ENCODE measurements at regions not wholly inside any gene's neighbourhood (a gene's known extent, or its start where the extent isn't known, plus 50 kb on each side); places are given as distances from the start of the nearest gene placed in this dataset.

DNA sequence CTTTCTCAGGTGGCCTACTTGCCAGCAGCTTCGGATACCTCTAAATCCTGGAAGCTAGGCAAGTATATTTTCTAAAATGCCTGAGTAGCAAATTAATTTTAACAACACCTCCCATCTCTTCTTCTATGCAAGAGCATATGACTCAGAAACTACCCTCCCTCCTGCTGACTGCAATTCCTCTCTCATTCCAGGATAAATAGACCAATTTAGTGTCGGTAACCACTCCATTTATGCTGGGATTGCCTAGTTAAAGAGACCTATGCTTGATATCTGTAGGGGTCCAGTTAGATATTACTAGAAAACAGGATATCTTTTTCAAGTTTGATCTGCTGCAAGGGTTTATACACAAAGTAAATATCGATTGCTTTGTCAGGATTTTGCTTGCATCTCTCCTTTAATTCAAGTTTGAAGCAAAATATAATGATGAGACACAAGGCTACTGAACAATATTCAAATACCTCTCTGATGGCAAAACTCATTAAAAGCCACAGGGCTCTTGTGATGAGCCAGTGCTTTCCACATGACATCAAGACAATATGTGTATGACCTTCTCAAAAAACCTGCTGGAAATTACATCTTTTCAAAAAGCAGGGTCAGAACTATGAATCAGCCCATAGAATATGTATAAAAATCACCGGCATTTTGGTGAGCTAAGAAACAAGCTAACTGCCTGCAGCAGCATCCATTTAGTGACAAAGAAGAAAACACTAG is 491.6 kb upstream of the NECTIN3 start:
- H3K36me3 Mint-ChIP-seq (ENCODE audit: insufficient read depth in 2 of 2), result peaks cover 0 to 3% of the 10 kb centered on the region in 2 donors
- H3K4me1 Mint-ChIP-seq (ENCODE audit: low read depth), result no peaks in the 10 kb centered on the region

DNA sequence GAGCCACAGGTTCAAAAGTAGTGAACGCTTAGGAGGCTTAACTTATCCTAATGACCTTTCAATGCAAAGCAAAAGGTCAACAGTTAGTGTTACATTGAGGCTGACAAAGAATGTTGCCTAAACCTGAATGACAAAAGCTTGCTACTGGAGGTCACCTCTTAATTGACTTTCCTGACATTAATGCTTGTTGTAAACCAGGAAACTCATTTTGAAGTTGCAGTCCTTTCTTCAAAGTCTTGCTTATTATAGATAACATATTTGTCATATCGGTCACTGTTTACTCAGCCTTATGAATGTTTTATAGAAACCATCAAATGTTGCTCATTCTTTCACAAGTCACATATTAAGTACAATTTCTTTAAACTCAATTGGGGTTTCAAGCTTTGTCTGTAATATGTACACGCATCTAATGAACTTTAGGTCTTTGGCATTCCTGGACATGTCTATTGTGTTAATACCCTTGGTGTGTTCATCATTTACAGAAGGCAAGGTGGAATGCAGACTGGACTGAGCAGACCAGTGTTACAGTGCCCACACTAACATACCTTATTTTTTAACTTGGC is 488.2 kb upstream of the NECTIN3 start:
- no peak for ATAC-seq (replicated peaks in 1 of 2)
- no peaks in the 10 kb centered on the region for H3K4me1 Mint-ChIP-seq (ENCODE audit: low read depth)
- no peak overlapping the region for H3K27ac Mint-ChIP-seq
- no peaks in the 10 kb centered on the region for H3K27me3 Mint-ChIP-seq (ENCODE audit: low read depth)
- no peak overlapping the region for H3K4me3 Mint-ChIP-seq
- DNase-seq, result no peak
- no peaks in the 10 kb centered on the region for H3K9me3 Mint-ChIP-seq
- peaks cover 0 to 3% of the 10 kb centered on the region in 2 donors for H3K36me3 Mint-ChIP-seq (ENCODE audit: insufficient read depth in 2 of 2)

More for the DNA sequence above, 491.6 kb upstream of the NECTIN3 start:
- no peak for ATAC-seq (replicated peaks in 1 of 2)
- H3K27me3 Mint-ChIP-seq (ENCODE audit: low read depth), result no peaks in the 10 kb centered on the region
- DNase-seq, result no peak
- H3K27ac Mint-ChIP-seq, result no peak overlapping the region
- H3K9me3 Mint-ChIP-seq, result no peaks in the 10 kb centered on the region
- no peak overlapping the region for H3K4me3 Mint-ChIP-seq

DNA sequence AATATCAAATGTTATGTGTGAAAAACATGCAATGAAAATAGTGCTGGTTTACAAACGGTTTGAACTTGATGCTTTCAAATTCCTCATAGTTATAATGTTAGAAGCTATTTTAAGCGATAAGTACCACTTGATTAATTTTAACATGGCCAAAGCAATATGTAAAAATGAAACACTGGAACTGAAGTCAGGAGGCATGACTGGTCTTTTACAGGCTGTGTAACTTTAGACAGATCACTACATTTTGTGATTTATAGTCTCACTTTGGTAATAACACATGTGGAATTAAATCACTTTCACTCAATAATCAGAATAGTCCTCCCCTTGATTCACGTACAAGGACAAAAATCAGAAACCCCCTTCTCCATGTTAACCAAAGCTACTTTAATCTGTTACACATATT is 482.7 kb upstream of the NECTIN3 start:
- ATAC-seq (replicated peaks in 1 of 2), result no peak
- no peak overlapping the region for H3K27ac Mint-ChIP-seq
- H3K27me3 Mint-ChIP-seq (ENCODE audit: low read depth), result no peaks in the 10 kb centered on the region
- DNase-seq, result no peak
- H3K36me3 Mint-ChIP-seq (ENCODE audit: insufficient read depth in 2 of 2), result no peaks in the 10 kb centered on the region
- no peak overlapping the region for H3K4me3 Mint-ChIP-seq
- peaks cover 0 to 3% of the 10 kb centered on the region in 2 donors for H3K9me3 Mint-ChIP-seq
- no peaks in the 10 kb centered on the region for H3K4me1 Mint-ChIP-seq (ENCODE audit: low read depth)

DNA sequence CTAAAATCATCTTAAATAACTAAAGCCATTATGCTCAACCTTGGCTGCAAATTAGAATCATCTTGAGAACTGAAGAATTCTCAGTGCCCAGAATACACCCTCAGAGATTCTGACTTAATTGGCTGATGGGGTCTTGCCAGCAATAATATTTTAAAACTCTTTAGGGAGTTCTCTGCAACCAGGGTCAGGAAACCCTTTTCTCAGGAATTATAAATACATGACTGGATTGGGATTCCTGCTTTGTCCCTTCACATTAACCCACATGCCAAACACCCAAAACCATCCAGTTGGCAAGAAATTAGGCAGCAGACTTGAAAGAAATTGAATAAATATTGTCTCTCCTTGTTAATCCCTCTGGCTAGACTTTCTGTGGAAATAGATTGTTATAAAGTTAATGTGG is 482.3 kb upstream of the NECTIN3 start:
- peaks cover 3% of the 10 kb centered on the region in 2 donors for H3K9me3 Mint-ChIP-seq
- DNase-seq (no peak), ATAC-seq (replicated peaks in 1 of 2) (no peak)
- no peak overlapping the region for H3K4me3 Mint-ChIP-seq
- H3K27ac Mint-ChIP-seq, result no peak overlapping the region
- H3K36me3 Mint-ChIP-seq (ENCODE audit: insufficient read depth in 2 of 2), result no peaks in the 10 kb centered on the region
- H3K4me1 Mint-ChIP-seq (ENCODE audit: low read depth), result no peaks in the 10 kb centered on the region
- no peaks in the 10 kb centered on the region for H3K27me3 Mint-ChIP-seq (ENCODE audit: low read depth)

DNA sequence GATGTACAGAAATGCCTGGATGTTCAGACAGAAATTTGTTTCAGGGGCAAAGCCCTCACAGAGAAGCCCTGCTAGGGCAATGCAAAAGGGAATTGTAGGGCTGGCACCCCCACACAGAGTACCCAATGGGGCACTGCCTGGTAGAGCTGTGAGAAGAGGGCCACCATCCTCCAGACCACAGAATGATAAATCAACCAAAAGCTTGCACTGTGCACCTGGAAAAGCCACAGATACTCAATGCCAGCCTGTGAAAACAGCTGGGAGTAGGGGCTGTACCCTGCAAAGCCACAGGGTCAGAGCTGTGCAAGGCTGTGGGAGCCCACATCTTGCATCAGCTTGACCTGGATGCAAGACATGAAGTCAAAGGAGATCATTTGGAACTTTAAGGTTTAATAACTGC is 477.9 kb upstream of the NECTIN3 start:
- DNase-seq (no peak), ATAC-seq (replicated peaks in 1 of 2) (no peak)
- peaks cover 5 to 9% of the 10 kb centered on the region in 2 donors for H3K9me3 Mint-ChIP-seq
- no peaks in the 10 kb centered on the region for H3K4me1 Mint-ChIP-seq (ENCODE audit: low read depth)
- H3K27me3 Mint-ChIP-seq (ENCODE audit: low read depth), result no peaks in the 10 kb centered on the region
- H3K4me3 Mint-ChIP-seq, result no peak overlapping the region
- no peak overlapping the region for H3K27ac Mint-ChIP-seq
- no peaks in the 10 kb centered on the region for H3K36me3 Mint-ChIP-seq (ENCODE audit: insufficient read depth in 2 of 2)

DNA sequence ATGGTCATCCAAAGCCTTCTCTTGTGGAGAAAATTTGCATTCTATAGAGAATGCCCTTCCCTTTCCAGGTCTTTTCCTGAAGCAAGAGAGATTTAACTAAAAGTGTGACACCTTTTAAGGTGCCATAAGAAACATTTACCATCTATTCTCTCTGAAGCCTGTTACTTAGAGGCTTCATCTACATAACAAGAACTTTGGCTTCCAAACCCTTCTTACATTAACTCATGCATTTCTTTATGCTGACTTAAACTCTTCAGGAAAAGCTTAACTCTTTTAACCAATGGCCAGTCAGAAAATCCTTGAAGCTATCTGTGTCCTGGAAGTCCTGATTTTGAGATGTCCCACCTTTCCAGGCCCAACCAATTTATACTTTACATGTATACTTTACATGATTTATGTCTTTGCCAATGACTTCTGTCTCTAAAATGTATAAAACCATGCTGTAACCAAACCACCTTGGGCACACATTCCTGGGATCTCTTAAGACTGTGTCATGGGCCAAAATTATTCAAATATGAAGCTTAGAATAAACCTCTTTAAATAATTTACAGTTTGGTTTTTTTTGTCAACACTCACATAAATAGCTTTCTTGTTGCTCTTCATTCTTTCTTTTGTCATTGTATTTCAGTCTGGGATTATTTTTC is 472.6 kb upstream of the NECTIN3 start:
- Mint-ChIP-seq H3K9me3 (peaks cover 5 to 6% of the 10 kb centered on the region in 2 donors), H3K4me3 (no peak overlapping the region), H3K27ac (no peak overlapping the region), H3K4me1 (ENCODE audit: low read depth) (no peaks in the 10 kb centered on the region), H3K36me3 (ENCODE audit: insufficient read depth in 2 of 2) (no peaks in the 10 kb centered on the region), H3K27me3 (ENCODE audit: low read depth) (no peaks in the 10 kb centered on the region)
- DNase-seq (no peak), ATAC-seq (replicated peaks in 1 of 2) (no peak)

DNA sequence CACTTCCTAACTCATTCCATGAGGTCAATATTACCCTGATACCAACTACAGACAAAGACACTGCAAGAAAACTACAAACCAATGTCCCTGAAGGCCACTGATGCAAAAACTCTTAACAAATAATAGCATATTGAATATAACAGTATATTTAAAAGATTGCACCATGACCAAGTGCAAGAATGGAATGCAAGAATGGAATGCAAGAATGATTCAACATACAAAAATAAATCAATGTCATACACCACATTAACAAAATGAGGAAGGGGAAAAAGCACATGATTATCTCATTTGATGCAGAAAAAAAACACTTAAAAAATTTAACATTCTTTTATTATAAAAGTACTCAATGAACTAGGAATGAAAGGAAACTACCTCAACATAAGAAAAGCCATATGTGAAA is 463.1 kb upstream of the NECTIN3 start:
- Mint-ChIP-seq H3K27me3 (ENCODE audit: low read depth) (no peaks in the 10 kb centered on the region), H3K9me3 (peaks cover 0 to 1% of the 10 kb centered on the region in 2 donors), H3K27ac (no peak overlapping the region), H3K4me1 (ENCODE audit: low read depth) (no peaks in the 10 kb centered on the region), H3K4me3 (no peak overlapping the region), H3K36me3 (ENCODE audit: insufficient read depth in 2 of 2) (no peaks in the 10 kb centered on the region)
- no peak for DNase-seq
- no peak for ATAC-seq (replicated peaks in 1 of 2)

DNA sequence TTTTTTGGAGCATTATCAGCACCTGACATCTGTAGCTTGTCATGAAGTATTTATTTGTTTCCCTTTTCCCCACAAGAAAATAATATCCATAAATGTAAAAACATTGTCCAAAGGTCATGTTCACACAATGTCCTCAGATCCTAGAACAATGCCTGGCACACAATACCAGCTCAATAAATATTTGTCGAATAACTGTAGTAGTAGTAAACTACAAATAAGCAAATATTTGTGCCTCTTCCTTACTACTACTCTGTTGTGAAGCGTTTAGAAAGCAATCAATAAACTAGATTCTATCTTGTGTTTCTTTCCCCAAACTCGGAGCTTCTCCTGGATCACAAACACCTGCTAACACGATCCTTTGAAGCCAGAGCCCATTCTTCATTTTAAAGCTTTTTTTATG is 459.6 kb upstream of the NECTIN3 start:
- no peaks in the 10 kb centered on the region for H3K4me1 Mint-ChIP-seq (ENCODE audit: low read depth)
- H3K36me3 Mint-ChIP-seq (ENCODE audit: insufficient read depth in 2 of 2), result peaks cover 0 to 1% of the 10 kb centered on the region in 2 donors
- H3K9me3 Mint-ChIP-seq, result peaks cover 1 to 3% of the 10 kb centered on the region in 2 donors
- DNase-seq (no peak), ATAC-seq (replicated peaks in 1 of 2) (no peak)
- no peak overlapping the region for H3K4me3 Mint-ChIP-seq
- H3K27me3 Mint-ChIP-seq (ENCODE audit: low read depth), result no peaks in the 10 kb centered on the region
- H3K27ac Mint-ChIP-seq, result no peak overlapping the region

DNA sequence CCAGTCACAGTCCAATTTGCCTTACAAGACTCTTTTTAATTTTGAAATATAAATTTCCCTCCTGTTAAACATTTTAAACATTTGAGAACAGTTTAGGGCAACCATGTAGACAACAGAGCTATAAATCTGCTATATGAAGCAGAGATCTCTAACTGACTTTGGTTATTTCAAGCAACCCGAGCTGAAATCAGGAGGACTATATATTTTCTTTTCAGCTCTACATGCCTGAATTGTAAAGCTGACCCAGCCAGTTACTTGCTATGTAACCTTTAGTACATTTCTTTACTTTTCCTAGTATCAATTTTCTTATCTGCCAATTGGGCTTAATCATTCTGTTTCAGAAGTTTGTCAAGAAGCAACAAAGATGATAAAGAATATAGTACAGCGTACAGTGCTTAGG is 457.4 kb upstream of the NECTIN3 start:
- Mint-ChIP-seq H3K9me3 (peaks cover 1 to 3% of the 10 kb centered on the region in 2 donors), H3K4me1 (ENCODE audit: low read depth) (no peaks in the 10 kb centered on the region), H3K36me3 (ENCODE audit: insufficient read depth in 2 of 2) (peaks cover 0 to 1% of the 10 kb centered on the region in 2 donors), H3K27ac (no peak overlapping the region), H3K4me3 (no peak overlapping the region), H3K27me3 (ENCODE audit: low read depth) (no peaks in the 10 kb centered on the region)
- no peak for DNase-seq
- no peak for ATAC-seq (replicated peaks in 1 of 2)

DNA sequence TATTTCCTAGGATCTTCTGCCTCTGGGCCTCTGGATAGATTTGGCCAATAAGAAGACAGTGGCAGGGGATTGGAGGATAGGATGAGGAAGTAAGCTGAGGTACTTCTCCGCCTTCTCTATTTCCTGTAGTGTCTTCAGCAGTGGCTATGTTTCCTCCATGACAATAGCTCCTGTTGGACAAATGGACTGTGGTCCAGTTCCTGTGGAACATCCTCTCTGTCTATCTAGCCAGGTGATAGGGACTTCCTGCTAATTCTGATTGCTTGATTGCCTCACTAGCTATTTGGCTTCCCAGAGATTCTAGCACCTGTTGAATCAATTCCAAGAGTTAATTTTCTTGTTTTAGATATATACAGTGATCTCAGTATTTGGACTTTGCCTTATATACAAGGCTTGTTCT is 456.2 kb upstream of the NECTIN3 start:
- Mint-ChIP-seq H3K27me3 (ENCODE audit: low read depth) (no peaks in the 10 kb centered on the region), H3K9me3 (peaks cover 1 to 3% of the 10 kb centered on the region in 2 donors), H3K36me3 (ENCODE audit: insufficient read depth in 2 of 2) (peaks cover 0 to 1% of the 10 kb centered on the region in 2 donors), H3K4me3 (no peak overlapping the region), H3K4me1 (ENCODE audit: low read depth) (no peaks in the 10 kb centered on the region), H3K27ac (no peak overlapping the region)
- no peak for ATAC-seq (replicated peaks in 1 of 2)
- no peak for DNase-seq

DNA sequence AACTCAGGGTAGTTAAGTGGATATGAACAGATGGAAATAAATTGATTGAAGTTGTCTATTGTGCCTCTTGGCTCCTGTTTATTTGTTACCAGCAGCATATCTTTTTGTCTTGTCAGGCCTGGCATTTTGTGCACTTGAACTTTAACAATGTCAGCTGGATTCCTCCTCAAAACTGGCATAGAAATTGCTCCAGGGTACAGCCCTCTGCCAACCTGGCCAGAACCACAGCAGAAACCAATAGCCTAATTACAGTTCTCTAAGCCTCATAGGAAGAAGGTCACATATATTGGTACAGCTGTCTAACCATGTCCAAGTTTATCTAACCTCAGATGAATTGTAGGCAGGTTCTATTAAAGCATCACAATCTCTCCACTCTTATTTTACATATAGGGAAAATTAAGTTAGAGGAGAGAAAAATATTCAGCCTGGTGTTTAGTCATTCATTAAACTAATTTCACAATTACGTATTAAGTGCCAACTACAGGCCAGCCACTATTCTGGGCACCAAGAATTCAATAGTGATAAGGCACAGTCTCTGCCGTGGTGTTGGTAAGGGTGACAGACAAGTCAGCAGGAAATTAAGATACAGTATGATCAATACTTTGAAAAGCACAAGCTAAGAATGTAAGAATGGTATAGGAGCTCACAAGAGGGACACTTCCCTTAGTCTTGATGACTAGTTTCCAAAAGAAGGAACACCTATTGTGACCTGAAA is 452.9 kb upstream of the NECTIN3 start:
- H3K9me3 Mint-ChIP-seq, result peaks cover under 1% of the 10 kb centered on the region in 2 donors
- H3K4me1 Mint-ChIP-seq (ENCODE audit: low read depth), result no peaks in the 10 kb centered on the region
- no peaks in the 10 kb centered on the region for H3K27me3 Mint-ChIP-seq (ENCODE audit: low read depth)
- H3K27ac Mint-ChIP-seq, result no peak overlapping the region
- peaks cover 0 to under 1% of the 10 kb centered on the region in 2 donors for H3K36me3 Mint-ChIP-seq (ENCODE audit: insufficient read depth in 2 of 2)
- no peak overlapping the region for H3K4me3 Mint-ChIP-seq
- no peak for DNase-seq
- no peak for ATAC-seq (replicated peaks in 1 of 2)

DNA sequence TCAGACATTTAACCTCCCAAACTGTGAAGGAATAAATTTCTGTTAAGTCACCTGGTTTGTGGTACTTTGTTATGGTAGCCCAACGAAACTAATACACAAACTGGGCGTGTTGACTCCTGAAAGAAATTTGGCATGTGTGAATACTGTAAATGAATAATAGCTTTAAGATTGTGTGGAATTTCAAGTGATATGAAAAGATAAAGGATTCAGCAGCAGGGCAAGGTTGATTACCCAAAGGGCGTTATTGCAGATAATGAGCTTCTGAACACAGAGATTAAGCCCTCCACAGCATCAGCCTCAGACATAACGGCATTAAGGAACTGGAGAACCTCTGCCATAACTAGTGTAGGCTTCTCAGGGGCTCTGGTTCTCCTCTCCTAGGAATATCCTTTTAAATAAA is 451.5 kb upstream of the NECTIN3 start:
- Mint-ChIP-seq H3K36me3 (ENCODE audit: insufficient read depth in 2 of 2) (no peaks in the 10 kb centered on the region), H3K4me1 (ENCODE audit: low read depth) (no peaks in the 10 kb centered on the region), H3K27me3 (ENCODE audit: low read depth) (no peaks in the 10 kb centered on the region), H3K9me3 (no peaks in the 10 kb centered on the region), H3K27ac (no peak overlapping the region), H3K4me3 (no peak overlapping the region)
- DNase-seq (no peak), ATAC-seq (replicated peaks in 1 of 2) (no peak)

DNA sequence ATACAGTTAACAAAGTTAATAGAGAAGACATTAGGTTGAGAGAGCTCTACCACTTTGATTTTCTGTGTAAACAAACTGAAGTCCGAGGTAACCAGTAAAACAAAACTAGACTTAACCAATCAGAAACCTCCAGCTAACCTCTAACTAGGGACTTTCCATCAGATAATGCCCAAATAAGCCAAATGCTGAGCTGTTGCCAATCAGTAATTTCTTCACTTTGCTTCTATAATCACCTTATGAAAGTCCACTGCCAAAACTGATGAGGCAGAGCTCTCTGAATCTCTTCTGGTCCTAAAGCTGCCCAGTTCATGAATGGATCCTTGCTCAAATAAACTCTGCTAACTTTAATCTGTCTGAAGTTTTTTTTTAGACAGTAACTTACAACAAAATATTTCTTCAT is 448.0 kb upstream of the NECTIN3 start:
- H3K4me1 Mint-ChIP-seq (ENCODE audit: low read depth), result no peaks in the 10 kb centered on the region
- peaks cover 0 to 3% of the 10 kb centered on the region in 2 donors for H3K36me3 Mint-ChIP-seq (ENCODE audit: insufficient read depth in 2 of 2)
- no peak for ATAC-seq (replicated peaks in 1 of 2)
- H3K4me3 Mint-ChIP-seq, result no peak overlapping the region
- DNase-seq, result no peak
- no peak overlapping the region for H3K27ac Mint-ChIP-seq
- no peaks in the 10 kb centered on the region for H3K27me3 Mint-ChIP-seq (ENCODE audit: low read depth)
- H3K9me3 Mint-ChIP-seq, result no peaks in the 10 kb centered on the region

Measured in activated T-cell treated with anti-CD3 and anti-CD28 coated beads, Interleukin-2, amount 50 U/mL, for 72 hours (primary cell).